Karpas-422 (cell line): ENCODE measurements at regions not wholly inside any gene's neighbourhood (a gene's known extent, or its start where the extent isn't known, plus 50 kb on each side); places are given as distances from the start of the nearest gene placed in this dataset.

Experiments
- DNase-seq: peaks from one replicate; pipeline ENCODE4 v3.0.0-alpha.2; 2015
- H2AFZ ChIP-seq: fragments of 200-600 bp; sonication (generic); 2 replicates; pipeline ENCODE4 v1.6.1; 2014; ENCODE audit warnings: antibody characterized with exemption, low read length, mixed read lengths
- H3K27ac ChIP-seq: fragments of 200-600 bp; sonication (generic); 2 replicates; pipeline ENCODE4 v1.5.1; 2014; ENCODE audit warnings: mild to moderate bottlenecking, low read length, moderate library complexity
- H3K27me3 ChIP-seq: fragments of 200-600 bp; sonication (generic); 2 replicates; pipeline ENCODE4 v1.6.1; 2014; ENCODE audit warnings: low read length, mixed read lengths
- H3K36me3 ChIP-seq: fragments of 200-600 bp; sonication (generic); 2 replicates; pipeline ENCODE4 v1.6.1; 2014; ENCODE audit warnings: low read length, mixed read lengths; ENCODE audit not compliant: insufficient read depth
- H3K4me1 ChIP-seq: fragments of 200-600 bp; sonication (generic); 2 replicates; pipeline ENCODE4 v1.6.1; 2014; ENCODE audit warnings: mild to moderate bottlenecking, low read length, mixed read lengths
- H3K4me2 ChIP-seq: fragments of 200-600 bp; sonication (generic); 2 replicates; pipeline ENCODE4 v1.6.1; 2014; ENCODE audit warnings: low read length, low read depth, mild to moderate bottlenecking; ENCODE audit not compliant: poor library complexity, severe bottlenecking
- H3K4me3 ChIP-seq: fragments of 200-600 bp; sonication (generic); 2 replicates; pipeline ENCODE4 v1.5.1; 2014; ENCODE audit warnings: mild to moderate bottlenecking, antibody characterized with exemption, low read length, mixed read lengths
- H3K79me2 ChIP-seq: fragments of 200-600 bp; sonication (generic); 2 replicates; pipeline ENCODE4 v1.6.1; 2014; ENCODE audit warnings: mild to moderate bottlenecking, low read length, mixed read lengths
- H3K9ac ChIP-seq: fragments of 200-600 bp; sonication (generic); 2 replicates; pipeline ENCODE4 v1.6.0; 2014; ENCODE audit warnings: low read length
- H3K9me2 ChIP-seq: fragments of 200-600 bp; sonication (generic), shearing (Covaris generic); replicated peaks from 2 replicates; pipeline ENCODE4 v1.6.0; 2014; ENCODE audit warnings: mild to moderate bottlenecking, low read length, moderate library complexity; ENCODE audit not compliant: insufficient read depth
- H3K9me3 ChIP-seq: fragments of 300-700, 200-600 bp; sonication (generic); 2 replicates; pipeline ENCODE4 v1.6.1; 2014; ENCODE audit warnings: low read length, mixed read lengths
- H4K20me1 ChIP-seq: fragments of 200-600 bp; sonication (generic); 2 replicates; pipeline ENCODE4 v1.6.1; 2014; ENCODE audit warnings: mild to moderate bottlenecking, antibody characterized with exemption, low read length, low read depth; ENCODE audit not compliant: insufficient read depth

DNA sequence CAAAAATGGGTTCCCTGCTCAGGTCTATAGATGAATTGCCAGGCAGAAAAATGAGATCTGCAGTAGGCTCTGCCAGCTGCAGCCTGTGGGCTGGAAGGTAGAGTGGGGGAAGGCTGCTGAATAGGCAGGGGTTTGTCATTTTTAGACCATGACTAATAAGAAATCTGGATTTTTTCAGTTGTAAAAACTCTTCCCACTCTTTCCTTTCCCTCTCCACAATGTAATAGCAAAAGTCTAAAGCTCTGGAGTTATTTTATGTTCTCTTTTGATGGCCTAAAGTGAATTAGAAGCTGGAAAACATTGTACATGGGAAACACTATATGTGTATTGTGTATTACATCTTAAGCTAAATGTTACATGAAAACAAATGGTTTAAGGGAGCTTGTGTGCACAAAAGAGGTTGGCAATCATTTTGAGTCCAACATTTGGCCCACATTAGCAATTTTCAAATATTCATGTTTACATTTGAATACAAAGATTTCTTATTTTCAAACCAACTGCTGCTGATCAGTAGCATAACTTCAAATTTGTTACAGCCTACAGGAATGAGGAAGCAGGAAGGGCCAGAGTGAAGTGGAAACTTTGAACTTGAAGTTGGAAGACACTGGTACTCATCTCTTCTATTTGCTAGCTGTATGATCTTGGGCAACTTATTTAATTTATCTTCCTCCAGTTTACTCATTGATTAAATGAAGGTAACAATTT lies 407.1 kb downstream of the SLC4A3 start:
- no peaks in the 10 kb centered on the region for H3K27me3 ChIP-seq
- H3K4me2 ChIP-seq = no peak overlapping the region
- H3K9me2 ChIP-seq = no peaks in the 10 kb centered on the region
- H3K79me2 ChIP-seq = no peaks in the 10 kb centered on the region
- no peaks in the 10 kb centered on the region for H4K20me1 ChIP-seq
- no peak overlapping the region for H2AFZ ChIP-seq
- H3K4me3 ChIP-seq = no peak overlapping the region
- no peaks in the 10 kb centered on the region for H3K4me1 ChIP-seq
- no peaks in the 10 kb centered on the region for H3K36me3 ChIP-seq
- no peak overlapping the region for H3K9ac ChIP-seq
- H3K9me3 ChIP-seq = no peaks in the 10 kb centered on the region
- no peak for DNase-seq
- H3K27ac ChIP-seq = no peak overlapping the region

DNA sequence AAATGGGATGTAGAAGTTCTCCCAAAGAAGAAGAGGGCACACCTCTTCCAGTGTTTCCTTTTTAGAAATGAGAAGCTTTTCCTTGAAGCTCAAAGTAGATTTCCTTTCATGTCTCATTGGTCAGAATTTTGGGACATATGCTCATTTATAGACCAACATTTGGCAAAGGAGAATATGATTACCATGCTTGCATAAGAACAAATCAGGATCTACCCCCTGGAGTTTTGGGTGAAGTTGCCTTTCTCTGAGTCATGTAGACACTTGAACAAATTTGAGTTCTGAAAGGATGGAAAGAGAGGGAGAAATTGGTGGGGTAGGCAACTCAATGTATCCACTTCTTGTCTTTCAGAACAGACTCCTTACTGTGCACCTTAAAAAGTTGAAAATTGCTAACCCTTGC lies 409.0 kb downstream of the SLC4A3 start:
- no peaks in the 10 kb centered on the region for H3K4me1 ChIP-seq
- no peak for DNase-seq
- no peak overlapping the region for H3K9ac ChIP-seq
- H3K27ac ChIP-seq = no peak overlapping the region
- no peaks in the 10 kb centered on the region for H3K27me3 ChIP-seq
- no peaks in the 10 kb centered on the region for H3K9me3 ChIP-seq
- H3K36me3 ChIP-seq = no peaks in the 10 kb centered on the region
- no peak overlapping the region for H3K4me3 ChIP-seq
- no peaks in the 10 kb centered on the region for H3K9me2 ChIP-seq
- H3K79me2 ChIP-seq = no peaks in the 10 kb centered on the region
- no peak overlapping the region for H2AFZ ChIP-seq
- H4K20me1 ChIP-seq = no peaks in the 10 kb centered on the region
- H3K4me2 ChIP-seq = no peak overlapping the region

DNA sequence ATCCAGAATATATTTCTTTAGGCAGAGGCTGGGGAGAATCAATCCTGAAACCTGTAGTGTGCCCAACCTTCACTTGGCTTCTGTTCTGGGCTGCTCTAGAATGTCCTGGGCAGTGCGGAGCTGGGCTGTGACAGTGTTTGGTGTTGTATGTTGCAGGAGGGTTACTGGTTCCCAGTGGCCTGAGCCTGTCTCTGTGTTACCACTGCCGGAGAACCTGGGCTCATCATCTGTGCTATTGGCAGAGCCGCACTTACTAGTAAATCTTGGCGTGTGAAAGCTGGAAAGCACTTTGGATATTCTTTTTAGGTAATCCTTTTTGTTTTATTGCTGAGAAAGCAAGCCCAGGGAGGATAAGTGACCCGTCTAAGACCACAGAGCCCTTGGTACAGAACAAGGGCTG lies 412.9 kb downstream of the SLC4A3 start:
- no peak for DNase-seq
- H3K9me2 ChIP-seq = no peaks in the 10 kb centered on the region
- no peaks in the 10 kb centered on the region for H3K27me3 ChIP-seq
- peaks cover 19% of the 10 kb centered on the region for H3K4me1 ChIP-seq
- H3K4me2 ChIP-seq = no peak overlapping the region
- H3K9me3 ChIP-seq = no peaks in the 10 kb centered on the region
- no peaks in the 10 kb centered on the region for H3K79me2 ChIP-seq
- H3K36me3 ChIP-seq = no peaks in the 10 kb centered on the region
- no peak overlapping the region for H3K4me3 ChIP-seq
- H2AFZ ChIP-seq = no peak overlapping the region
- H3K9ac ChIP-seq = no peak overlapping the region
- H3K27ac ChIP-seq = no peak overlapping the region
- no peaks in the 10 kb centered on the region for H4K20me1 ChIP-seq

DNA sequence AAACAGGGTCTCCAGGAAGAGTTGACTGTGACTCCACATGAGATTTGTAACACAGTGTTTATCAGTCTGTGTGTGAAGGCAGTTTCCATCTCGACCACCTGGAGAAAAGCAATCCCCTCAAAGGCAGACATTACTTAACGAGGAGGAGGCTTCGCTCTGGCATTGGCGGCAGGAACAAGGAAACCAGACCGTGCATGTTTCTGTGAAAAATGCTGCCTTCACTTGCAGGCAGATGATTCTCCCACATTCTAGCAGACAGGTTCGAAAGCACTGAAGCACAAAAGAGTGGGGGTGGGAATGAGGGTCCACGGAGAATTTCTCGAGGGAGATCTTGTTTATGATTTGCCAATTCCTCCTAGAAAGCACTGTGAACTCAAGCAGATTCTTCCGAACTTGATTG lies 414.0 kb downstream of the SLC4A3 start:
- Histone ChIP-seq H3K4me1 (peaks cover 19% of the 10 kb centered on the region), H4K20me1 (no peaks in the 10 kb centered on the region), H3K9me2 (no peaks in the 10 kb centered on the region), H3K36me3 (no peaks in the 10 kb centered on the region), H3K9ac (no peak overlapping the region), H3K4me3 (no peak overlapping the region), H3K27ac (no peak overlapping the region), H3K4me2 (no peak overlapping the region), H3K27me3 (no peaks in the 10 kb centered on the region), H3K9me3 (no peaks in the 10 kb centered on the region), H3K79me2 (no peaks in the 10 kb centered on the region), H2AFZ (no peak overlapping the region)
- no peak for DNase-seq

DNA sequence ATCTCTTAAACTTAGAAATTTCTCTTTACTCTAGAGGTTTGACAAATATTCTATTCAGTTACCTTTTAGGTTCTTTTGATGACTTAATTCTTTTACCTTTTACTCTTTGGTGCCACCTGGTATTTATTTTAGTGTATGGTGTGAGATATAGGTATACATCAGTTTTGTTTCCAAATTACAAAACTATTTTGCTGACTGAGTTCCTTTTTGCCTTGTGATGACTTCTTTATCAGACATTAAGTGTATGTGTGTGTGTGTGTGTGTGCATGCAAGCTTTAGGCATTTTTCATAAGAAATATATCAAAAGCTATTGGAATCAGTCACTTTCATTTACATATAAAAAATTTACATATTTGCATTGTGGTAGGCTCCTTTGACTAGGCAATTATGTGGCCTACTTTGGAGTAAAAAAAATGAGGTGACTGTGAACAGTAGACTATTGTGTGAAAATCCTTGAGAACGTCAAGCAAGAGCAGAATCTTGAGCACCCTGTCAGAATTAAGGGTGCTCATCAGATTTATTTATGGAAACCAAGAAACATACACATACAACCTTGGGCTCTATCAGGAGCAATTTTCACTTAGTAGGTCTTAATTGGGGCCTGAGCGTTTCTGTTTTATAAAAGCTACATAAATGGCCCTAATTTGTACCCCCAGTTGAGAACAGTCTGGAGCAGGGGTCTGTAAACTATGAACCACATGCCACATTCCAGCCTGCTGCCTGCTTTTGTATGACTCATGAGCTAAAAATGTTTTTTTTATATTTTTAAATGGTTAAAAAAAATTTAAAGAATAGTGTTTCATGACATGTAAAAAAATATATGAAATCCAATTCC lies 415.9 kb downstream of the SLC4A3 start:
- H3K4me1 ChIP-seq = peaks cover 19% of the 10 kb centered on the region
- no peaks in the 10 kb centered on the region for H4K20me1 ChIP-seq

DNA sequence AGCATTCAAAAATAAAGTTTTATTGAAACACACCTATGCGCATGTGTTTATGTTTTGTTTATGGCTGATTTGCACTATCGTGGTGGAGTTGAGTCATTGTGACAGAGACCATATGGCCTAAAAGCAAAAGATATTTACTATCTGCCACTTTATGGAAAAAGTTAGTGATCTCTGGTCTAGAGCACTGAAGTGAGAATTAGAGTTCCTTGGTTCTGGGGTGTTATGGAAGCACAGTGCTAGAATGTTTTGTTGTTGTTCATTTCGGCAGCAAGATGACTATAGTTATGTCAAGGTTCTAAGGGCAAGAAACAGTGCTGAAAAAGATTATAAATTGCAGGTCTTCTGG lies 416.5 kb downstream of the SLC4A3 start:
- Histone ChIP-seq H3K36me3 (no peaks in the 10 kb centered on the region), H3K9ac (no peak overlapping the region), H3K27ac (no peak overlapping the region), H3K4me3 (no peak overlapping the region), H4K20me1 (no peaks in the 10 kb centered on the region), H3K27me3 (no peaks in the 10 kb centered on the region), H3K4me2 (no peak overlapping the region), H3K4me1 (peaks cover 22% of the 10 kb centered on the region), H3K9me3 (no peaks in the 10 kb centered on the region), H3K79me2 (no peaks in the 10 kb centered on the region), H2AFZ (no peak overlapping the region), H3K9me2 (no peaks in the 10 kb centered on the region)
- no peak for DNase-seq

More for the DNA sequence above, 415.9 kb downstream of the SLC4A3 start:
- Histone ChIP-seq H3K36me3 (no peaks in the 10 kb centered on the region), H3K27ac (peak overlapping the region; percentile 30; the same call in 1 of the 2 replicates), H3K4me3 (no peak overlapping the region), H3K9me2 (no peaks in the 10 kb centered on the region), H3K79me2 (no peaks in the 10 kb centered on the region), H3K4me2 (no peak overlapping the region), H3K9ac (no peak overlapping the region), H2AFZ (no peak overlapping the region), H3K9me3 (no peaks in the 10 kb centered on the region), H3K27me3 (no peaks in the 10 kb centered on the region)
- no peak for DNase-seq

DNA sequence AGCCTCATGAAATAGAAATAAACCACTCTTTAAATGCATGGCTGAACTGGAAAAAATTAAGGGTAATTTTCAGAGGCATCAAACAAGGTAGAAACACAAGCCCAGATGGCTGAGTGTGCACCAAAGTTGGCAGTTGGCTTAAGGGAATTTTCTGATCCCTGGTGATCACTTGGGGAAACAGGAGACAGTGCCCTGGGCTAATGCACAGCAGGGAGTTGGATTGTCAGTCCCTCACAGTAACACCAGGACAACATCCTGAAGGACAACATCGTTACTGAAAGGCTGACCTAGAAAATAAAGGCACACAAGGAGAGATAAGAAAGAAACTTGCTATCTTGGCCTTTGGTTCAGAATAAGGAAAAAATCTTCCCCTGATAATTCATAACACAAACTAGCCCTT lies 417.0 kb downstream of the SLC4A3 start:
- H3K9ac ChIP-seq = no peak overlapping the region
- no peaks in the 10 kb centered on the region for H3K27me3 ChIP-seq
- H3K27ac ChIP-seq = no peak overlapping the region
- no peaks in the 10 kb centered on the region for H3K9me3 ChIP-seq
- no peak overlapping the region for H3K4me3 ChIP-seq
- H3K4me1 ChIP-seq = peaks cover 26% of the 10 kb centered on the region
- no peak overlapping the region for H3K4me2 ChIP-seq
- H2AFZ ChIP-seq = no peak overlapping the region
- no peaks in the 10 kb centered on the region for H3K9me2 ChIP-seq
- no peaks in the 10 kb centered on the region for H4K20me1 ChIP-seq
- DNase-seq = no peak
- no peaks in the 10 kb centered on the region for H3K36me3 ChIP-seq
- H3K79me2 ChIP-seq = no peaks in the 10 kb centered on the region

DNA sequence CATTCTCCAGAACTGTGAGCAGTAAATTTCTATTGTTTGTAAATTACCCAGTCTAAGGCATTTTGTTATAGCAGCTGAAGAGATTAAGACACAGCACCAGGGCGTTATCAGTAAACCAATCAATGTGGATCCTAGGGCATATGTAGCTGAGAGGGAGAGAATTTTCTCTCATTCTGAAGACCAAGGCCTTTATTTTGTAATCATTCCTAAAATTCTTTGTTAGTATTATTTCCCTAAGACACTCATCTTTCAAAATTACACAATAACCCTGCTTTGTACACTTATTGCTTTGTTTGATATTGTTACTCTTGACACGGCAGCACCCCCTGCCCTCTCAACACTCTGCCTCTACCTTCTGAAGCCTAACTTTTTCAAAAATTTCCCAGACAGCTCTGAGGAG lies 419.1 kb downstream of the SLC4A3 start:
- DNase-seq = no peak
- no peaks in the 10 kb centered on the region for H3K27me3 ChIP-seq
- H3K4me2 ChIP-seq = no peak overlapping the region
- H3K4me1 ChIP-seq = peaks cover 38% of the 10 kb centered on the region
- no peaks in the 10 kb centered on the region for H4K20me1 ChIP-seq
- H2AFZ ChIP-seq = no peak overlapping the region
- no peak overlapping the region for H3K9ac ChIP-seq
- H3K9me2 ChIP-seq = no peaks in the 10 kb centered on the region
- no peaks in the 10 kb centered on the region for H3K36me3 ChIP-seq
- H3K27ac ChIP-seq = no peak overlapping the region
- H3K79me2 ChIP-seq = no peaks in the 10 kb centered on the region
- H3K4me3 ChIP-seq = no peak overlapping the region
- H3K9me3 ChIP-seq = no peaks in the 10 kb centered on the region
